CD14-positive monocyte (primary cell): ENCODE measurements at regions not wholly inside any gene's neighbourhood (a gene's known extent, or its start where the extent isn't known, plus 50 kb on each side); places are given as distances from the start of the nearest gene placed in this dataset.

Source experiments
- DNase-seq, 3 donors: peaks; one replicate each; pipeline ENCODE4 v3.0.0-alpha.2; 2011 to 2022
- H2AFZ ChIP-seq: 2 replicates; pipeline ENCODE4 v1.6.0; 2012; ENCODE audit warnings: mild to moderate bottlenecking, low read depth, low read length, inconsistent platforms; ENCODE audit not compliant: insufficient read depth, poor library complexity, severe bottlenecking
- H3K27ac ChIP-seq, 2 donors: 1 replicate in 1 of 2; 2 replicates in 1 of 2; pipeline ENCODE4 v1.5.1; 2012 to 2013; ENCODE audit warnings: low read length in 2 of 2, control low read depth in 1 of 2, inconsistent platforms in 1 of 2, low read depth in 1 of 2, mild to moderate bottlenecking in 1 of 2
- H3K27me3 ChIP-seq, 2 donors: one replicate each; pipeline versions ENCODE4 v1.6.0 to v1.6.1; 2011 to 2013; ENCODE audit warnings: low read length in 2 of 2; ENCODE audit not compliant: control insufficient read depth in 2 of 2, insufficient read depth in 2 of 2
- H3K36me3 ChIP-seq, 2 donors: replicated peaks in 1 of 2; 1 replicate in 1 of 2; 2 replicates in 1 of 2; pipeline versions ENCODE4 v1.5.1 to v1.6.1; 2012 to 2013; ENCODE audit warnings: low read length in 2 of 2, control low read depth in 1 of 2, inconsistent platforms in 1 of 2, mild to moderate bottlenecking in 1 of 2; ENCODE audit not compliant: insufficient read depth in 2 of 2, control insufficient read depth in 1 of 2
- H3K4me1 ChIP-seq, 2 donors: 1 replicate in 1 of 2; 2 replicates in 1 of 2; pipeline versions ENCODE4 v1.5.1 to v1.6.1; 2012 to 2013; ENCODE audit warnings: low read length in 2 of 2, control low read depth in 1 of 2, inconsistent platforms in 1 of 2, mild to moderate bottlenecking in 1 of 2, moderate library complexity in 1 of 2; ENCODE audit not compliant: insufficient read depth in 2 of 2, control insufficient read depth in 1 of 2
- H3K4me2 ChIP-seq: replicated peaks from 2 replicates; pipeline ENCODE3; 2012; ENCODE audit warnings: low read length, moderate library complexity, mild to moderate bottlenecking; ENCODE audit not compliant: poor library complexity, severe bottlenecking; ENCODE audit errors: extremely low read depth
- H3K4me3 ChIP-seq, 3 experiments: fragments of 200-600 bp in 1 of 3; sonication (generic) in 1 of 3; replicated peaks in 1 of 3; 1 replicate in 2 of 3; 2 replicates in 1 of 3; pipeline ENCODE4 v1.5.1; 2011 to 2013; ENCODE audit warnings: low read length in 3 of 3, mild to moderate bottlenecking in 3 of 3, control low read depth in 2 of 3, low read depth in 2 of 3, inconsistent platforms in 1 of 3, moderate library complexity in 1 of 3
- H3K79me2 ChIP-seq: 2 replicates; pipeline ENCODE4 v1.6.0; 2012; ENCODE audit warnings: mild to moderate bottlenecking, control low read depth, inconsistent platforms, low read length, moderate library complexity; ENCODE audit not compliant: insufficient read depth
- H3K9ac ChIP-seq: 2 replicates; pipeline ENCODE4 v1.6.0; 2017; ENCODE audit warnings: low read length, mild to moderate bottlenecking; ENCODE audit not compliant: insufficient read depth, poor library complexity, severe bottlenecking
- H3K9me3 ChIP-seq, 2 donors: replicated peaks in 1 of 2; 1 replicate in 1 of 2; 2 replicates in 1 of 2; pipeline versions ENCODE4 v1.5.1 to v1.6.1; 2012 to 2013; ENCODE audit warnings: low read length in 2 of 2, control low read depth in 1 of 2; ENCODE audit not compliant: control insufficient read depth in 1 of 2, insufficient read depth in 1 of 2
- H4K20me1 ChIP-seq: 2 replicates; pipeline ENCODE4 v1.6.0; 2012; ENCODE audit warnings: mild to moderate bottlenecking, low read length, control low read depth, moderate library complexity; ENCODE audit not compliant: insufficient read depth
- H3K27ac Mint-ChIP-seq, 7 donors: one replicate each; pipeline ENCODE4 v1.8.0; 2020; ENCODE audit warnings: mild to moderate bottlenecking in 7 of 7, mixed read lengths in 7 of 7, moderate library complexity in 6 of 7, inconsistent platforms in 2 of 7
- H3K27me3 Mint-ChIP-seq, 3 donors: one replicate each; pipeline ENCODE4 v1.8.0; 2021 to 2022; ENCODE audit warnings: low read depth in 3 of 3, mild to moderate bottlenecking in 3 of 3, mixed read lengths in 3 of 3, moderate library complexity in 3 of 3, inconsistent platforms in 1 of 3
- H3K36me3 Mint-ChIP-seq, 2 donors: one replicate each; pipeline ENCODE4 v1.8.0; 2020; ENCODE audit warnings: mixed read lengths in 2 of 2, inconsistent platforms in 1 of 2, mild to moderate bottlenecking in 1 of 2
- H3K4me1 Mint-ChIP-seq: one replicate; pipeline ENCODE4 v1.8.0; 2020; ENCODE audit warnings: mild to moderate bottlenecking, mixed read lengths
- H3K4me3 Mint-ChIP-seq, 2 donors: one replicate each; pipeline ENCODE4 v1.8.0; 2020; ENCODE audit warnings: mild to moderate bottlenecking in 2 of 2, mixed read lengths in 2 of 2, moderate library complexity in 1 of 2
- H3K9me3 Mint-ChIP-seq, 7 donors: one replicate each; pipeline ENCODE4 v1.8.0; 2020 to 2022; ENCODE audit warnings: mixed read lengths in 7 of 7, mild to moderate bottlenecking in 6 of 7, moderate library complexity in 6 of 7, inconsistent platforms in 2 of 7
- whole genome bisulfite sequencing: methylation state at CpG from one replicate; pipeline ENCODE4 v1.1.5; 2013; ENCODE audit warnings: missing lambda C conversion rate; ENCODE audit not compliant: insufficient coverage; 5-methylcytosine and 5-hydroxymethylcytosine counted together
- intact Hi-C, 2 donors: fragments of 100-400 bp; cut with micrococcal nuclease; formaldehyde crosslinking; loops; one replicate each; pipeline versions ENCODE4 v1.15.0 to v1.15.1; 2023
- TF ChIP-seq, protein P1 (sequence below): fragments of 200-600 bp; IDR thresholded peaks from one replicate; pipeline ENCODE4 v1.8.0; 2022; ENCODE audit warnings: antibody characterized with exemption, mild to moderate bottlenecking

GRCh38 chr10:57952741-57953140 lies 315.0 kb downstream of the IPMK start:
- H3K36me3 ChIP-seq, result no peaks in the 10 kb centered on the region
- H3K4me3 ChIP-seq, result no peak overlapping the region
- intact Hi-C loops, result no loop called here
- H3K4me1 ChIP-seq, result no peaks in the 10 kb centered on the region
- no peaks in the 10 kb centered on the region for H3K36me3 Mint-ChIP-seq
- WGBS, result no CpG with 5 or more reads among the region's 2 CpGs
- H3K4me1 Mint-ChIP-seq, result no peaks in the 10 kb centered on the region
- H3K27me3 ChIP-seq, result no peaks in the 10 kb centered on the region
- no peaks in the 10 kb centered on the region for H3K79me2 ChIP-seq
- DNase-seq, result no peak
- H4K20me1 ChIP-seq, result no peaks in the 10 kb centered on the region
- no peak overlapping the region for H3K4me2 ChIP-seq
- H3K9me3 Mint-ChIP-seq, result peaks cover 0 to 5% (median 0%) of the 10 kb centered on the region in 7 donors
- TF ChIP-seq, protein P1, sequence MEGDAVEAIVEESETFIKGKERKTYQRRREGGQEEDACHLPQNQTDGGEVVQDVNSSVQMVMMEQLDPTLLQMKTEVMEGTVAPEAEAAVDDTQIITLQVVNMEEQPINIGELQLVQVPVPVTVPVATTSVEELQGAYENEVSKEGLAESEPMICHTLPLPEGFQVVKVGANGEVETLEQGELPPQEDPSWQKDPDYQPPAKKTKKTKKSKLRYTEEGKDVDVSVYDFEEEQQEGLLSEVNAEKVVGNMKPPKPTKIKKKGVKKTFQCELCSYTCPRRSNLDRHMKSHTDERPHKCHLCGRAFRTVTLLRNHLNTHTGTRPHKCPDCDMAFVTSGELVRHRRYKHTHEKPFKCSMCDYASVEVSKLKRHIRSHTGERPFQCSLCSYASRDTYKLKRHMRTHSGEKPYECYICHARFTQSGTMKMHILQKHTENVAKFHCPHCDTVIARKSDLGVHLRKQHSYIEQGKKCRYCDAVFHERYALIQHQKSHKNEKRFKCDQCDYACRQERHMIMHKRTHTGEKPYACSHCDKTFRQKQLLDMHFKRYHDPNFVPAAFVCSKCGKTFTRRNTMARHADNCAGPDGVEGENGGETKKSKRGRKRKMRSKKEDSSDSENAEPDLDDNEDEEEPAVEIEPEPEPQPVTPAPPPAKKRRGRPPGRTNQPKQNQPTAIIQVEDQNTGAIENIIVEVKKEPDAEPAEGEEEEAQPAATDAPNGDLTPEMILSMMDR, result no peak
- H3K27ac ChIP-seq, result no peak overlapping the region
- H3K27ac Mint-ChIP-seq, result no peak overlapping the region
- peaks cover 0 to 2% (median 0%) of the 10 kb centered on the region in 3 donors for H3K27me3 Mint-ChIP-seq
- no peaks in the 10 kb centered on the region for H3K9me3 ChIP-seq
- no peak overlapping the region for H3K9ac ChIP-seq
- no peak overlapping the region for H2AFZ ChIP-seq
- H3K4me3 Mint-ChIP-seq, result no peak overlapping the region

- Mint-ChIP-seq H3K9me3 (peaks cover 0 to 5% (median 0%) of the 10 kb centered on the region in 7 donors), H3K27ac (no peak overlapping the region), H3K4me3 (no peak overlapping the region), H3K27me3 (peaks cover 0 to 2% (median 0%) of the 10 kb centered on the region in 3 donors), H3K4me1 (no peaks in the 10 kb centered on the region), H3K36me3 (no peaks in the 10 kb centered on the region)
- TF ChIP-seq, protein P1, result no peak
- Histone ChIP-seq H3K9me3 (no peaks in the 10 kb centered on the region), H3K4me2 (no peak overlapping the region), H3K4me1 (no peaks in the 10 kb centered on the region), H4K20me1 (no peaks in the 10 kb centered on the region), H3K27me3 (no peaks in the 10 kb centered on the region), H3K36me3 (no peaks in the 10 kb centered on the region), H3K79me2 (no peaks in the 10 kb centered on the region), H3K27ac (no peak overlapping the region), H3K9ac (no peak overlapping the region), H3K4me3 (no peak overlapping the region), H2AFZ (no peak overlapping the region)
- WGBS, result 22% methylated on average over 1 of the region's 4 CpGs
- intact Hi-C loops, result no loop called here
- DNase-seq, result no peak
Measured at GRCh38 chr10:57950442-57950974, 317.2 kb downstream of the IPMK start.
